ENCODE measurements at regions not wholly inside any gene's neighbourhood (a gene's known extent, or its start where the extent isn't known, plus 50 kb on each side); places are given as distances from the start of the nearest gene placed in this dataset.

DNA sequence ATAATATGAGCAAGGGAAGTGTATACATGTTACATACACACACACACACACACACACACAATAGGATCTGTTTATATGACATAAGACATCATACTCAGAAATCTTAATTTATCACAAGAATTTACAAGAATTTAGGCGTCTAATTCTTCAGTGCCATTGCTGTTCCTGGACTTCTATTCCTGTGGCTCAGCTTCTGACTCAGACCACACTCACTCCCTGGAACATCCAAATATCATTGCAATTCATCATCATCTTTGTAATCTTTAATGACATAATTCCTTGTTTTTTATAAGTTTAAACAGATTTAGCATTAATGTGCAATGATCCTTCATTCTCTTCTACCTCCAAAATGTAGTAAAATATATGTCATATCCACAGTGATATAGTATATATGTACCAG lies 544.2 kb downstream of the FOXG1 start:
- DNase-seq (no peak), ATAC-seq (no peak)
- intact Hi-C loops (cut with DNase I) = no loop called here

GRCh38 chr14:29311983-29312382 lies 545.4 kb downstream of the FOXG1 start:
- intact Hi-C loops (cut with DNase I) = no loop called here
- ATAC-seq (no peak), DNase-seq (no peak)

- DNase-seq = no peak
- intact Hi-C loops (cut with DNase I) = no loop called here
- no peak for ATAC-seq
Observed at GRCh38 chr14:29316936-29317335, 550.3 kb downstream of the FOXG1 start.

GRCh38 chr14:29317423-29317822 lies 550.8 kb downstream of the FOXG1 start:
- DNase-seq = no peak
- intact Hi-C loops (cut with DNase I) = no loop called here
- no peak for ATAC-seq

DNA sequence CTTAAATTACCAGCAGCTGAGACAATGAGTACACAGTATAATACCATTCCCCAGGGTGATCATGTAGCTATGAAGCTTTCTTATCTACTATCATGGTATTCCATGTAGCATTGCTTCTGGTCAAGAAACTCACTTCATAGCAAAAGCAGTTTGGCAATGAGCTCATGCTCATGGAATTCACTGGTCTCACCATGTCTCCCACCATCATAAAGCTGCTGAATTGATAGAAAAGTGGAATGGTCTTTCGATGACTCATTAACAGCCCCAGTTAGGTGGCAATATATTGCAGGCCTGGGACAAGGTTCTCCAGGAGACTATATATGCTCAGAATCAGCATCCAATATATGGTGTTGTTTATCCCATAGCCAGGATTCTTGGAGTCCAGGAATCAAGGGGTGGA lies 553.7 kb downstream of the FOXG1 start:
- DNase-seq (no peak), ATAC-seq (no peak)
- intact Hi-C loops (cut with DNase I) = no loop called here

DNA sequence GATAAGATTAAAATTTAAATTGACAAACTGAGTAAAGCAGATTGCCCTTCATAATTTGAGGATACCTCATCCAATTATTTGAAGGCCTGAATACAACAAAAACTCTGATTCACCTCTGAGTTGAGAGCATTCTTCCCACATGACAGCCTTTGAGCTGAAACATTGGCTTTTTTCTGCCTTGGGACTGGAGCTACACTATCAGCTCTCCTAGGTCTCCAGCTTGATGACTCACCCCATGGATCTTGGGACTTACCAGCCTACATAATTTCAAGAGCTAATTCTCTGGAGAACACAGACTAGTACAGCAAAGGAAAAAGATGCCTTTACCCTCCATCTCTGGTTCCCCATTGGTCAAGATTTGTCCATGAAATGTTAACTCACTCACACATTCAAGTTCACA lies 555.1 kb downstream of the FOXG1 start:
- DNase-seq = no peak
- ATAC-seq = no peak
- intact Hi-C loops (cut with DNase I) = no loop called here

DNA sequence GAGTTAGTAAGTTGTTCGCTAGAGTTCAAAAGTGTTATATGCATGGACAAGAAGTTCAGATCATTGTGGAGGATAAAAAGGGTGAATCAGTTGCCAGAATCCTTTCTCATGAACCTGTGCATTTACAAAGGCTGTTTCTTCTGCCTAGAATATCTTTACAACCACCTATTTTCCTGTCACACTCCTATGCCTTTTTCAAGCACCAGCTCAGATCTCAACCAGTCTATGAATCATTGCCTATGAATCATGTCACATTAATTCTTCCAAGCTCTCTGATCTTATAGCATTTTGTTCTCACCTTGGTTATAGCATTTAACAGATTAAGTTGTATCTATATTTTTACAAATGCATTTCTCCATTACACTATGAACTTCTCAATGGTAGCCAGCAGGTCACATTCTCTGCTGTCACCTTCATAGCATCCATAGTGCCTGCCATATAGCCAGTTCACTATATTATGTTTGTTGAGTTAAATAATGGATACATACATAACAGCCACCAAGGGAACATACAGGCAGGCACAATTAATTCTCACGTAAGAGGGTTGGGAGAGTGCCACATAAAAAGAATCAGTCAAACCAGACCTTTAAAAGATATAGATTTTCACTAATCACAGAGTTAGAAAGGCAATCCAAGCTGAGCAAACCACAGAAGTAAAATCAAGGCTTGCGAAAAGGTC lies 573.0 kb downstream of the FOXG1 start:
- no peak for ATAC-seq
- no peak for DNase-seq
- intact Hi-C loops (cut with DNase I) = no loop called here

DNA sequence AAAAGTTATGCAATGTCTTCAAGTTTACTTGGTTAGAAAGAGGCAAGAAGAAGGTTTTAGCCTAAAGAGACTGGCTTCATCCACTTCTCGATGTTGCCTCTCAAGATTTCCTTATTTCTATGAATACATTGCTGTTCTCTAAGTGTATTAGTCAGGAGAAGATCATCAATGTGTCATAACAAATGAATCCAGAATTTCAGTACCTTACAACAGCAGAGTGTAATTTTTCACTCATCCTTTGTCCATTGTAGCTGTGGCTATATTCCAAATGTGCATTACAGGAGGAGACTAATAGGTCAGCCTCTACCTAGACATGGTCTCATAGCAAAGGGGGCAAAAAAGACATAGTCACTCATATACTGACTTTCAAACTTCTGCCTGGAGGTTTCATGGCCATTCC lies 579.1 kb downstream of the PRKD1 start:
- DNase-seq (no peak), ATAC-seq (no peak)
- intact Hi-C loops (cut with DNase I) = no loop called here

DNA sequence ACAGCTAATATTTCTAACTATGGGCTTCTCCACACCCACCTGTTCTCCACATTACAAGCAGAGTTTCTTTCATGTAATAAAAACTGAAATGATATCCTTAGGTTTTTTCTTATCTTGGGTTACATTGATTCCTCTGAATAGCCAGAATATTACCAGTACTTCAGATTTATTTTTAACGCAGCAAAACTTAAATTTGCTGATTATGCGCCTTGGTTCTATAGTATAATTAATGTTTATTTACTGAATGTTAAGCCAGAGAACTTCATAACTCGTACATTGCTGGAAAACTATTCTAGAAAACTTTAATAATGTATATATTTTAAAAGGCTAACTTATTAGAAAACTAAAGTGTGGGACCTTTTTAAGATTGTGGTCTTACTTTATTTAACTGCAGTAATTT lies 577.2 kb downstream of the PRKD1 start:
- no peak for ATAC-seq
- no peak for DNase-seq
- intact Hi-C loops (cut with DNase I) = no loop called here

DNA sequence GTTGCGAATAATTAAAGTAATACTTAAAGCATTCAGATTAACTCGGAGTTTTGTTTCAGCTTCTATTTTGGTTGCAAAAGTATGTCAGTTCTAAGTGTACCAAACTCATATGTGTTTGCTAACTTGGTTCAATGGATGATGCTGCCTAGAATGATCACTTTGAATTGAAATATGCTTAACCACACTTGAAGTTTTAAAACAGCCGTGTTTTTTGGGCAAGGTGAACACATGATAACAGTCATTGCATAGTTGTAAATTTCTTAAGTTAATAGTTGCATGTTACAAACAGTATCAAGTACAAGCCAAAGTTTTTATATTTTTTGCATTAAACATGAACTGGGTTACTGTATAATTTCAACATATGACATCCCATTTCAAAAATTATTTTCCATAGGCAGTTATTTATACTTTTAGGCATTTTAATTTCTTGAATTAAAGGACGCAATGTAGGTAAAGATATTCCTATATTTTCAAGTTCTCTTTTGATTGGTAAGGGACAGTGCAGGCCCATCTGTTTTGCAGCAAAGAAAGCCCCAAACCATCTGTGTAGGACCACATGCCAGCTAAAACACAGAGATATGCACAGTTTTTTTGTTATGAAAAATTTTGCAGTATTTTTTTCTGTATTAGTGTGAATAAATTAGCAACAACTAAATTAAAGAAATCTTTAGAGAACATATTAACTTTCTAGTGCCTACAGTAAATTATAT lies 575.5 kb downstream of the PRKD1 start:
- no peak for ATAC-seq
- intact Hi-C loops (cut with DNase I) = no loop called here
- no peak for DNase-seq

DNA sequence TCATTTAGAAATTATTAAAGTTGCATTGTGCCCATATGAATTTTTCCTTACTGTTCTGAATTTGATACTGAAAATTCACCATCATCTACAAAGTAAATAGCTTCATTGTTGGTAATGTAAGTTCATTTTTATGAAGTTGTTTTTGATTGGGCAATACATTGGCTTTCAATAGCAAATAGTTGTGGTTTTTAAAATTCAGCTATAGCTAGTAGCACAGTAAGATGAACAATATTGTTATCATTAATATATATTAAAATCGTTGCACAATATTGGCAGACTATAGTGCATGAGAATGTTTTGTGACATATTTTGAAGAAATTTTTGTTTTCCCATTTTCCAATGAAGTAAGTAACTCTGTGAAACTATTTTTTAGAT lies 575.0 kb downstream of the PRKD1 start:
- intact Hi-C loops (cut with DNase I) = no loop called here
- no peak for DNase-seq
- no peak for ATAC-seq

GRCh38 chr14:29353513-29353912 lies 574.1 kb downstream of the PRKD1 start:
- DNase-seq = no peak
- intact Hi-C loops (cut with DNase I) = no loop called here
- no peak for ATAC-seq

DNA sequence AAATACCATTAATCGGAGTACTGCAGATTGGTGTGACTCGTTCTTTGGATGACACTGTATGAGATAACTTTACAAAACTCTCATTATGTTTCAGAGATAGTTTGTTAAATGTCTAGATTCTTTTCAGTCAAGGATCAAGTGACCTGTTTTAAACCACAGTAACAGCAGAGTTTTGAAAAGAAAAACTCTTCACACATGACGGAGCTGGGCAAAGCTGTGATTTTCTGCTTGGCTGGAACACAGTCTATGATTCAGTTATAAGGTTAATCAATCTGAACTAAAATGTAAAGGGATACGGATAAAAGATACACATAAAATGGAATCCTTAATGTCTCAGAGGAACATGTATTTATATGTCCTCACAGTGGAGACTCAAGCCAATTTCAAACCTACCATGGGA lies 573.2 kb downstream of the PRKD1 start:
- intact Hi-C loops (cut with DNase I) = no loop called here
- ATAC-seq (no peak), DNase-seq (no peak)

- no peak for DNase-seq
- intact Hi-C loops (cut with DNase I) = no loop called here
- no peak for ATAC-seq
Observed at GRCh38 chr14:29355331-29355730, 572.3 kb downstream of the PRKD1 start.

DNA sequence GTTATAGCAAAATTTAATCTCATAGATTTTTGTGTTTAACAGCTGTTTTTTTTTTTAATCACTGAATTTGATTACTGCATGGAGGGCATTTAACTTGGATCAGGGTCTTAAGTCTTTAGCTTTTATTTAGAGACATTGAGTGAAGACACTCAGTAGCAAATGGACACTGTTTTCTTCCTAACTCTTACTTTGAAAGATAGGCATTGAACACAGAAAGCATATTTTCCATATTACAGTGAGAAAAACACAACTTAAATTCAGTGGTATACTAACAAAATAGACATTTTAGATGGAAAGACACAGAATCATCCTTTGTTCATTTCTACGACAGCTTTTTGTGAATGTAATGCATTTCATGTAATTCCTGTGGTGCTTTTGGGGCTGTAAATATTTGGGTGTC lies 571.8 kb downstream of the PRKD1 start:
- intact Hi-C loops (cut with DNase I) = no loop called here
- DNase-seq (no peak), ATAC-seq (no peak)

- intact Hi-C loops (cut with DNase I) = no loop called here
- DNase-seq (no peak), ATAC-seq (no peak)
Observed at GRCh38 chr14:29360656-29361055, 567.0 kb downstream of the PRKD1 start.

DNA sequence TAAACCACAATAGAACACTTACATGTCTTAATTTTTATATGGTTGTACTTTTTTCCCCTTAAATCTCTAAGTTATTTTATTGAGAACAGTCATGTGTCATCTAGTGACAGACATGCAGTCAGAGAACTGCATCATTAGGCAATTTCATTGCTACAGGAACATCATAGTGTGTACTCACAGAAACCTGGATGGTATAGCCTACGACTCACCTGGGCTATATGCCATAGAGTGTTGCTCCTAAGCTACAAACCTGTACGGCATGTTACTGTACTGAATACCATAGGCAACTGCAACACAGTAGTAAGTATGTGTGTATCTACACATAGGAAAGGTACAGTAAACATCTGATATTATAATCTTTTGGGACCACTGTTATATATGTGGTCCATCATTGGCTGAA lies 557.6 kb downstream of the PRKD1 start:
- intact Hi-C loops (cut with DNase I) = no loop called here
- ATAC-seq = no peak
- no peak for DNase-seq

DNA sequence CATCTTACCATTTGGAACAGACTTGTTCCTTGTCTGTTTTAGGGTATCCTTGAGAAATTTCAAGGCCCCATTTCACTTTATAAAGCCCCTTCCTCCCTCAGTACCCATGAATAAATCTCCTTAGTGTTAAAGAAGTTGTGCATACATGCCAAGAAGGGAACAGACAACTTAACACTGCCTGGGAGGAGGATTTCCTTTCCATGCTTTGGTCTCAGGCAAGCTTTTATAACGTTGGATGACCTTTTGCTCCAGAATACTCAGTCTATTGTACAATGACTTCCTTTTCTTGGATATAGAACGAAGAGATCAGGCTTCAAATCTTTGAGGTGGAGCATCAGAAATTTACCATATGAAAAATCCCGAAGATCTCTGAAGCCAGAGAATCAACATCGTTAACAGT lies 551.4 kb downstream of the PRKD1 start:
- DNase-seq = no peak

GRCh38 chr14:29380826-29381225 lies 546.8 kb downstream of the PRKD1 start:
- ATAC-seq (no peak), DNase-seq (no peak)
- intact Hi-C loops (cut with DNase I) = no loop called here

More for the DNA sequence above, 551.4 kb downstream of the PRKD1 start:
- intact Hi-C loops (cut with DNase I) = no loop called here
- ATAC-seq = no peak

GRCh38 chr14:29388571-29388970 lies 539.1 kb downstream of the PRKD1 start:
- DNase-seq (no peak), ATAC-seq (no peak)
- intact Hi-C loops (cut with DNase I) = no loop called here

- no peak for ATAC-seq
- intact Hi-C loops (cut with DNase I) = no loop called here
Observed at GRCh38 chr14:29390081-29390832, 537.4 kb downstream of the PRKD1 start.

More at GRCh38 chr14:29390081-29390832, 537.4 kb downstream of the PRKD1 start:
- no peak for DNase-seq

Data from left cardiac atrium (tissue), 4 donors.